Type B pancreatic cell (in vitro differentiated cells): ENCODE measurements at regions not wholly inside any gene's neighbourhood (a gene's known extent, or its start where the extent isn't known, plus 50 kb on each side); places are given as distances from the start of the nearest gene placed in this dataset.

Experiments
- DNase-seq: peaks from one replicate; pipeline ENCODE4 v3.0.0; 2021; ENCODE audit warnings: mixed read lengths; ENCODE audit not compliant: unreplicated experiment; ENCODE audit errors: extremely low spot score
- H3K27ac Mint-ChIP-seq: 2 replicates; pipeline ENCODE4 v1.8.0; 2021; ENCODE audit warnings: mild to moderate bottlenecking, mixed read lengths
- H3K27me3 Mint-ChIP-seq: 2 replicates; pipeline ENCODE4 v1.8.0; 2021; ENCODE audit warnings: mixed read lengths
- H3K36me3 Mint-ChIP-seq: 2 replicates; pipeline ENCODE4 v1.8.0; 2021; ENCODE audit warnings: mixed read lengths
- H3K4me1 Mint-ChIP-seq: one replicate; pipeline ENCODE4 v1.8.0; 2021; ENCODE audit warnings: mixed read lengths; ENCODE audit not compliant: unreplicated experiment
- H3K4me3 Mint-ChIP-seq: 2 replicates; pipeline ENCODE4 v1.8.0; 2021; ENCODE audit warnings: mild to moderate bottlenecking, mixed read lengths
- H3K9me3 Mint-ChIP-seq: 2 replicates; pipeline ENCODE4 v1.8.0; 2021; ENCODE audit warnings: mixed read lengths
- CTCF ChIP-seq: fragments of 200-600 bp; sonication (generic); conservative IDR thresholded peaks from 2 replicates; pipeline ENCODE4 v1.5.0; 2021; ENCODE audit warnings: antibody characterized with exemption, mild to moderate bottlenecking

- Mint-ChIP-seq H3K36me3 (no peaks in the 10 kb centered on the region), H3K4me1 (no peaks in the 10 kb centered on the region), H3K27ac (no peak overlapping the region), H3K27me3 (no peaks in the 10 kb centered on the region), H3K9me3 (no peaks in the 10 kb centered on the region), H3K4me3 (no peak overlapping the region)
- DNase-seq = no peak
- no peak for TF ChIP-seq CTCF
Measured at GRCh38 chr4:36614011-36614410, 332.6 kb downstream of the DTHD1 start.

GRCh38 chr4:36618102-36618501, 336.7 kb downstream of the DTHD1 start:
- no peak for TF ChIP-seq CTCF
- Mint-ChIP-seq H3K4me3 (no peak overlapping the region), H3K36me3 (no peaks in the 10 kb centered on the region), H3K4me1 (no peaks in the 10 kb centered on the region), H3K27ac (no peak overlapping the region), H3K9me3 (no peaks in the 10 kb centered on the region), H3K27me3 (no peaks in the 10 kb centered on the region)
- DNase-seq = no peak

- no peak for TF ChIP-seq CTCF
- no peak for DNase-seq
- no peak overlapping the region for H3K27ac Mint-ChIP-seq
- H3K9me3 Mint-ChIP-seq = no peaks in the 10 kb centered on the region
- H3K27me3 Mint-ChIP-seq = no peaks in the 10 kb centered on the region
- H3K36me3 Mint-ChIP-seq = no peaks in the 10 kb centered on the region
- H3K4me1 Mint-ChIP-seq = no peaks in the 10 kb centered on the region
- H3K4me3 Mint-ChIP-seq = no peak overlapping the region
Measured at GRCh38 chr4:36624030-36624429, 342.6 kb downstream of the DTHD1 start.

- H3K27ac Mint-ChIP-seq = no peak overlapping the region
Measured at GRCh38 chr4:36638273-36638811, 356.9 kb downstream of the DTHD1 start.

GRCh38 chr4:36640876-36641275, 359.5 kb downstream of the DTHD1 start:
- H3K4me1 Mint-ChIP-seq = no peaks in the 10 kb centered on the region
- H3K27ac Mint-ChIP-seq = no peak overlapping the region
- no peaks in the 10 kb centered on the region for H3K27me3 Mint-ChIP-seq
- TF ChIP-seq CTCF = no peak
- H3K4me3 Mint-ChIP-seq = no peak overlapping the region
- no peaks in the 10 kb centered on the region for H3K9me3 Mint-ChIP-seq
- no peak for DNase-seq
- no peaks in the 10 kb centered on the region for H3K36me3 Mint-ChIP-seq

More at GRCh38 chr4:36638273-36638811, 356.9 kb downstream of the DTHD1 start:
- H3K9me3 Mint-ChIP-seq = no peaks in the 10 kb centered on the region
- no peak for DNase-seq
- H3K36me3 Mint-ChIP-seq = no peaks in the 10 kb centered on the region
- no peaks in the 10 kb centered on the region for H3K27me3 Mint-ChIP-seq
- TF ChIP-seq CTCF = no peak
- H3K4me3 Mint-ChIP-seq = no peak overlapping the region
- no peaks in the 10 kb centered on the region for H3K4me1 Mint-ChIP-seq

GRCh38 chr4:36651253-36651652, 369.8 kb downstream of the DTHD1 start:
- Mint-ChIP-seq H3K27me3 (no peaks in the 10 kb centered on the region), H3K27ac (no peak overlapping the region), H3K4me3 (no peak overlapping the region), H3K4me1 (no peaks in the 10 kb centered on the region), H3K36me3 (no peaks in the 10 kb centered on the region), H3K9me3 (no peaks in the 10 kb centered on the region)
- DNase-seq = no peak
- no peak for TF ChIP-seq CTCF
